ENCODE measurements at regions not wholly inside any gene's neighbourhood (a gene's known extent, or its start where the extent isn't known, plus 50 kb on each side); places are given as distances from the start of the nearest gene placed in this dataset.

DNA sequence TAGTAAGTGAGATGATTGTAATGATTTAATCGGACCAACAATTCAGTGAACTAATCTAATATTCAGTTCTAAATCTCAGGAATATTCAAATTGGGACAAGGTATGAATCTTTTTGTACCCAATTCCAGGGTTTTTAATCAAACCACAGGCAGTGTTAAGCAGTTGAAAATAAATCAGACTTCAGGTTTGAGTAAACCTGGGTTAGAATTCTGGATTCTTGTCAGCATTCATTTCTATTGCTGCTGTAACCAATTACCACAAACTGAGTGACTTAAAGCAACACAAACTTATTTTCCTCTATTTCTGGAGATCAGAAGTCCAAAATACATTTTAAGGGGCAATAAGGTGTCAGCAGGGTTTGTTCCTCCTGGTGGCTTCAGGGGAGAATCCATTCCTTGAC lies 208.4 kb upstream of the ZPLD1 start:
- no peak for TF ChIP-seq SNAI2 (CRISPR knock-in tag; IDR thresholded peaks at IDR 0.05)
- TF ChIP-seq ARNTL (CRISPR knock-in tag; IDR thresholded peaks at IDR 0.05; ENCODE audit: borderline replicate concordance, low read depth): no peak
- no peak for TF ChIP-seq ISL1 (CRISPR knock-in tag; IDR thresholded peaks at IDR 0.05)
- TF ChIP-seq, protein P1, sequence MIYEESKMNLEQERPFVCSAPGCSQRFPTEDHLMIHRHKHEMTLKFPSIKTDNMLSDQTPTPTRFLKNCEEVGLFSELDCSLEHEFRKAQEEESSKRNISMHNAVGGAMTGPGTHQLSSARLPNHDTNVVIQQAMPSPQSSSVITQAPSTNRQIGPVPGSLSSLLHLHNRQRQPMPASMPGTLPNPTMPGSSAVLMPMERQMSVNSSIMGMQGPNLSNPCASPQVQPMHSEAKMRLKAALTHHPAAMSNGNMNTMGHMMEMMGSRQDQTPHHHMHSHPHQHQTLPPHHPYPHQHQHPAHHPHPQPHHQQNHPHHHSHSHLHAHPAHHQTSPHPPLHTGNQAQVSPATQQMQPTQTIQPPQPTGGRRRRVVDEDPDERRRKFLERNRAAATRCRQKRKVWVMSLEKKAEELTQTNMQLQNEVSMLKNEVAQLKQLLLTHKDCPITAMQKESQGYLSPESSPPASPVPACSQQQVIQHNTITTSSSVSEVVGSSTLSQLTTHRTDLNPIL (CRISPR knock-in tag; IDR thresholded peaks at IDR 0.05; ENCODE audit: low read depth): no peak
- TF ChIP-seq, protein P2, sequence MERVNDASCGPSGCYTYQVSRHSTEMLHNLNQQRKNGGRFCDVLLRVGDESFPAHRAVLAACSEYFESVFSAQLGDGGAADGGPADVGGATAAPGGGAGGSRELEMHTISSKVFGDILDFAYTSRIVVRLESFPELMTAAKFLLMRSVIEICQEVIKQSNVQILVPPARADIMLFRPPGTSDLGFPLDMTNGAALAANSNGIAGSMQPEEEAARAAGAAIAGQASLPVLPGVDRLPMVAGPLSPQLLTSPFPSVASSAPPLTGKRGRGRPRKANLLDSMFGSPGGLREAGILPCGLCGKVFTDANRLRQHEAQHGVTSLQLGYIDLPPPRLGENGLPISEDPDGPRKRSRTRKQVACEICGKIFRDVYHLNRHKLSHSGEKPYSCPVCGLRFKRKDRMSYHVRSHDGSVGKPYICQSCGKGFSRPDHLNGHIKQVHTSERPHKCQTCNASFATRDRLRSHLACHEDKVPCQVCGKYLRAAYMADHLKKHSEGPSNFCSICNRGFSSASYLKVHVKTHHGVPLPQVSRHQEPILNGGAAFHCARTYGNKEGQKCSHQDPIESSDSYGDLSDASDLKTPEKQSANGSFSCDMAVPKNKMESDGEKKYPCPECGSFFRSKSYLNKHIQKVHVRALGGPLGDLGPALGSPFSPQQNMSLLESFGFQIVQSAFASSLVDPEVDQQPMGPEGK (CRISPR knock-in tag; IDR thresholded peaks at IDR 0.05; ENCODE audit: borderline replicate concordance): no peak
- TF ChIP-seq ZFP3 (CRISPR knock-in tag; IDR thresholded peaks at IDR 0.05): no peak
- TF ChIP-seq ZNF8 (CRISPR knock-in tag; IDR thresholded peaks at IDR 0.05): no peak
- TF ChIP-seq, protein P3, sequence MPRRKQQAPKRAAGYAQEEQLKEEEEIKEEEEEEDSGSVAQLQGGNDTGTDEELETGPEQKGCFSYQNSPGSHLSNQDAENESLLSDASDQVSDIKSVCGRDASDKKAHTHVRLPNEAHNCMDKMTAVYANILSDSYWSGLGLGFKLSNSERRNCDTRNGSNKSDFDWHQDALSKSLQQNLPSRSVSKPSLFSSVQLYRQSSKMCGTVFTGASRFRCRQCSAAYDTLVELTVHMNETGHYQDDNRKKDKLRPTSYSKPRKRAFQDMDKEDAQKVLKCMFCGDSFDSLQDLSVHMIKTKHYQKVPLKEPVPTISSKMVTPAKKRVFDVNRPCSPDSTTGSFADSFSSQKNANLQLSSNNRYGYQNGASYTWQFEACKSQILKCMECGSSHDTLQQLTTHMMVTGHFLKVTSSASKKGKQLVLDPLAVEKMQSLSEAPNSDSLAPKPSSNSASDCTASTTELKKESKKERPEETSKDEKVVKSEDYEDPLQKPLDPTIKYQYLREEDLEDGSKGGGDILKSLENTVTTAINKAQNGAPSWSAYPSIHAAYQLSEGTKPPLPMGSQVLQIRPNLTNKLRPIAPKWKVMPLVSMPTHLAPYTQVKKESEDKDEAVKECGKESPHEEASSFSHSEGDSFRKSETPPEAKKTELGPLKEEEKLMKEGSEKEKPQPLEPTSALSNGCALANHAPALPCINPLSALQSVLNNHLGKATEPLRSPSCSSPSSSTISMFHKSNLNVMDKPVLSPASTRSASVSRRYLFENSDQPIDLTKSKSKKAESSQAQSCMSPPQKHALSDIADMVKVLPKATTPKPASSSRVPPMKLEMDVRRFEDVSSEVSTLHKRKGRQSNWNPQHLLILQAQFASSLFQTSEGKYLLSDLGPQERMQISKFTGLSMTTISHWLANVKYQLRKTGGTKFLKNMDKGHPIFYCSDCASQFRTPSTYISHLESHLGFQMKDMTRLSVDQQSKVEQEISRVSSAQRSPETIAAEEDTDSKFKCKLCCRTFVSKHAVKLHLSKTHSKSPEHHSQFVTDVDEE (CRISPR knock-in tag; IDR thresholded peaks at IDR 0.05): no peak
- TF ChIP-seq, protein P4, sequence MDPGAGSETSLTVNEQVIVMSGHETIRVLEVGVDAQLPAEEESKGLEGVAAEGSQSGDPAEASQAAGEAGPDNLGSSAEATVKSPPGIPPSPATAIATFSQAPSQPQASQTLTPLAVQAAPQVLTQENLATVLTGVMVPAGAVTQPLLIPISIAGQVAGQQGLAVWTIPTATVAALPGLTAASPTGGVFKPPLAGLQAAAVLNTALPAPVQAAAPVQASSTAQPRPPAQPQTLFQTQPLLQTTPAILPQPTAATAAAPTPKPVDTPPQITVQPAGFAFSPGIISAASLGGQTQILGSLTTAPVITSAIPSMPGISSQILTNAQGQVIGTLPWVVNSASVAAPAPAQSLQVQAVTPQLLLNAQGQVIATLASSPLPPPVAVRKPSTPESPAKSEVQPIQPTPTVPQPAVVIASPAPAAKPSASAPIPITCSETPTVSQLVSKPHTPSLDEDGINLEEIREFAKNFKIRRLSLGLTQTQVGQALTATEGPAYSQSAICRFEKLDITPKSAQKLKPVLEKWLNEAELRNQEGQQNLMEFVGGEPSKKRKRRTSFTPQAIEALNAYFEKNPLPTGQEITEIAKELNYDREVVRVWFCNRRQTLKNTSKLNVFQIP (CRISPR knock-in tag; IDR thresholded peaks at IDR 0.05; ENCODE audit: borderline replicate concordance, low read depth): no peak
- no peak for TF ChIP-seq GLIS3 (CRISPR knock-in tag; IDR thresholded peaks at IDR 0.05)
- no peak for TF ChIP-seq ZC3H10 (CRISPR knock-in tag; IDR thresholded peaks at IDR 0.05)
- no peak for TF ChIP-seq CSDC2 (CRISPR knock-in tag; IDR thresholded peaks at IDR 0.05)
- no peak for TF ChIP-seq PPARA (CRISPR knock-in tag; IDR thresholded peaks at IDR 0.05; ENCODE audit: borderline replicate concordance)
- TF ChIP-seq TOX (CRISPR knock-in tag; IDR thresholded peaks at IDR 0.05; ENCODE audit: borderline replicate concordance): no peak
- TF ChIP-seq, protein P5, sequence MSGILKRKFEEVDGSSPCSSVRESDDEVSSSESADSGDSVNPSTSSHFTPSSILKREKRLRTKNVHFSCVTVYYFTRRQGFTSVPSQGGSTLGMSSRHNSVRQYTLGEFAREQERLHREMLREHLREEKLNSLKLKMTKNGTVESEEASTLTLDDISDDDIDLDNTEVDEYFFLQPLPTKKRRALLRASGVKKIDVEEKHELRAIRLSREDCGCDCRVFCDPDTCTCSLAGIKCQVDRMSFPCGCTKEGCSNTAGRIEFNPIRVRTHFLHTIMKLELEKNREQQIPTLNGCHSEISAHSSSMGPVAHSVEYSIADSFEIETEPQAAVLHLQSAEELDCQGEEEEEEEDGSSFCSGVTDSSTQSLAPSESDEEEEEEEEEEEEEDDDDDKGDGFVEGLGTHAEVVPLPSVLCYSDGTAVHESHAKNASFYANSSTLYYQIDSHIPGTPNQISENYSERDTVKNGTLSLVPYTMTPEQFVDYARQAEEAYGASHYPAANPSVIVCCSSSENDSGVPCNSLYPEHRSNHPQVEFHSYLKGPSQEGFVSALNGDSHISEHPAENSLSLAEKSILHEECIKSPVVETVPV (CRISPR knock-in tag; IDR thresholded peaks at IDR 0.05): no peak
- TF ChIP-seq OSR1 (CRISPR knock-in tag; IDR thresholded peaks at IDR 0.05): no peak
- TF ChIP-seq ZNF565 (CRISPR knock-in tag; conservative IDR thresholded peaks at IDR 0.05; ENCODE audit: low read depth): no peak
- ATAC-seq: no peak

DNA sequence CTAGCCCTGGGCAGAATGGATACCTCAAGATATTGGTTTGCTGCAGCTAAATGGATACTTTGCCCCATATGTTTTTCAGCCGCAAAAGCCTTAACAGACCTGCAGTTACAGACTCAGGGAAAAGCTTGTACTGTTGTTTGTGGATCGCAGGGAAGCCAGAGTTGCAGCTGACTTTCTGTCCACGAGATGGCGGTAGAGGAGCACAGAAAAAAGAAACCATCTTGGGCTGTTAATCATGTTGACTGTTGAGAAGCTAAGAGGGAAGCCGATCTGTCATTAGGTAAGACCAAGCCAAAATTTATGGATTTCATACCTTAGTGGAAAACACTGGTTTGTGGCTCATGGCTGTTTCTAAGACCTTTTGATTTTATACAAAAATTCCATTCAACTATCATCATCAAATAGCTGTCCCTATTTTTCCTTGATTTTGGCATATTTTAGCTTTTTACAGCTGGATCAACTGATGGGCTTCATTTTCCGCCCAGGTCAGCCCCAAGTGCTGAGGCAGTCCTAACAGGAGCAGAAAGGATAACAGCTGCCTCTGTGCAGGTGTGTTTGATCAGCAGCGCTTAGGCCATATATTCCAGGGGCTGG lies 205.7 kb upstream of the ZPLD1 start:
- ATAC-seq: peak; percentile 80
- TF ChIP-seq, protein P3 (CRISPR knock-in tag; IDR thresholded peaks at IDR 0.05): no peak
- TF ChIP-seq GLIS3 (CRISPR knock-in tag; IDR thresholded peaks at IDR 0.05) (no peak), TCF4 (CRISPR knock-in tag; IDR thresholded peaks at IDR 0.05; ENCODE audit: borderline replicate concordance) (no peak), ARNTL (CRISPR knock-in tag; IDR thresholded peaks at IDR 0.05; ENCODE audit: borderline replicate concordance, low read depth) (no peak), CSDC2 (CRISPR knock-in tag; IDR thresholded peaks at IDR 0.05) (no peak), ZFP3 (CRISPR knock-in tag; IDR thresholded peaks at IDR 0.05) (no peak), ESRRG (CRISPR knock-in tag; IDR thresholded peaks at IDR 0.05) (no peak), ZNF8 (CRISPR knock-in tag; IDR thresholded peaks at IDR 0.05) (no peak), ZC3H10 (CRISPR knock-in tag; IDR thresholded peaks at IDR 0.05) (no peak), SNAI2 (CRISPR knock-in tag; IDR thresholded peaks at IDR 0.05) (no peak), ZNF565 (CRISPR knock-in tag; conservative IDR thresholded peaks at IDR 0.05; ENCODE audit: low read depth) (no peak), ISL1 (CRISPR knock-in tag; IDR thresholded peaks at IDR 0.05) (no peak), PPARA (CRISPR knock-in tag; IDR thresholded peaks at IDR 0.05; ENCODE audit: borderline replicate concordance) (no peak)
- TF ChIP-seq, protein P2 (CRISPR knock-in tag; IDR thresholded peaks at IDR 0.05; ENCODE audit: borderline replicate concordance): no peak
- TF ChIP-seq, protein P1 (CRISPR knock-in tag; IDR thresholded peaks at IDR 0.05; ENCODE audit: low read depth): no peak
- TF ChIP-seq, protein P5 (CRISPR knock-in tag; IDR thresholded peaks at IDR 0.05): no peak
